ENCODE measurements at regions not wholly inside any gene's neighbourhood (a gene's known extent, or its start where the extent isn't known, plus 50 kb on each side); places are given as distances from the start of the nearest gene placed in this dataset.

GRCh38 chr5:116652903-116653302 lies 78.3 kb upstream of the SEMA6A start:
- Histone ChIP-seq H3K27me3 (no peaks in the 10 kb centered on the region), H3K4me3 (no peak overlapping the region), H3K4me1 (no peaks in the 10 kb centered on the region), H3K36me3 (no peaks in the 10 kb centered on the region), H3K9me3 (no peaks in the 10 kb centered on the region), H3K27ac (no peak overlapping the region)
- no peak for TF ChIP-seq EP300 (IDR thresholded peaks at IDR 0.05)
- no peak for TF ChIP-seq CTCF (IDR thresholded peaks at IDR 0.05)
- no peak for TF ChIP-seq POLR2A (IDR thresholded peaks at IDR 0.05)
- no peak for TF ChIP-seq POLR2AphosphoS5 (IDR thresholded peaks at IDR 0.05)
- peak in 1 of 2 donors; percentile 20 for DNase-seq
- 41 to 49% (median 45%) methylated on average over 3 of the region's 3 CpGs for WGBS, 5 donors
- intact Hi-C loops (cut with DNase I; ENCODE audit: low total_unique reads) = no loop called here

GRCh38 chr5:116652196-116652729 lies 77.6 kb upstream of the SEMA6A start:
- no peak overlapping the region for H3K27ac ChIP-seq
- TF ChIP-seq EP300 (IDR thresholded peaks at IDR 0.05) (no peak), POLR2A (IDR thresholded peaks at IDR 0.05) (no peak), CTCF (IDR thresholded peaks at IDR 0.05) (no peak), POLR2AphosphoS5 (IDR thresholded peaks at IDR 0.05) (peak in 1 of 3 donors; percentile 8)
- H3K4me3 ChIP-seq = no peak overlapping the region
- intact Hi-C loops (cut with DNase I; ENCODE audit: low total_unique reads) = no loop called here
- H3K9me3 ChIP-seq = no peaks in the 10 kb centered on the region
- no peaks in the 10 kb centered on the region for H3K36me3 ChIP-seq
- no peaks in the 10 kb centered on the region for H3K27me3 ChIP-seq
- 26 to 44% (median 37%) methylated on average over 7 of the region's 7 CpGs for WGBS, 5 donors
- DNase-seq = peak in 1 of 2 donors; percentile 78
- H3K4me1 ChIP-seq = no peaks in the 10 kb centered on the region

- DNase-seq = no peak
- Histone ChIP-seq H3K27me3 (no peaks in the 10 kb centered on the region), H3K4me1 (no peaks in the 10 kb centered on the region), H3K27ac (no peak overlapping the region), H3K9me3 (no peaks in the 10 kb centered on the region), H3K36me3 (no peaks in the 10 kb centered on the region), H3K4me3 (no peak overlapping the region)
- intact Hi-C loops (cut with DNase I; ENCODE audit: low total_unique reads) = no loop called here
- no peak for TF ChIP-seq POLR2AphosphoS5 (IDR thresholded peaks at IDR 0.05)
- TF ChIP-seq EP300 (IDR thresholded peaks at IDR 0.05) = no peak
- TF ChIP-seq CTCF (IDR thresholded peaks at IDR 0.05) = no peak
- no peak for TF ChIP-seq POLR2A (IDR thresholded peaks at IDR 0.05)
- WGBS, 5 donors = 63 to 68% (median 66%) methylated on average over 3 of the region's 3 CpGs
Observed at GRCh38 chr5:116651653-116652052, 77.0 kb upstream of the SEMA6A start.

GRCh38 chr5:116650964-116651363 lies 76.3 kb upstream of the SEMA6A start:
- Histone ChIP-seq H3K27me3 (no peaks in the 10 kb centered on the region), H3K27ac (no peak overlapping the region), H3K36me3 (no peaks in the 10 kb centered on the region), H3K9me3 (no peaks in the 10 kb centered on the region), H3K4me3 (no peak overlapping the region), H3K4me1 (no peaks in the 10 kb centered on the region)
- WGBS, 5 donors = 80 to 91% (median 86%) methylated on average over 4 of the region's 4 CpGs
- DNase-seq = no peak
- intact Hi-C loops (cut with DNase I; ENCODE audit: low total_unique reads) = no loop called here
- TF ChIP-seq EP300 (IDR thresholded peaks at IDR 0.05) = no peak
- TF ChIP-seq POLR2A (IDR thresholded peaks at IDR 0.05) = no peak
- no peak for TF ChIP-seq CTCF (IDR thresholded peaks at IDR 0.05)
- no peak for TF ChIP-seq POLR2AphosphoS5 (IDR thresholded peaks at IDR 0.05)
